Mucosa of gallbladder (tissue), 1 donor: ENCODE measurements at regions not wholly inside any gene's neighbourhood (a gene's known extent, or its start where the extent isn't known, plus 50 kb on each side); places are given as distances from the start of the nearest gene placed in this dataset.

Source experiments
- DNase-seq: peaks from one replicate; pipeline ENCODE4 v3.0.0-alpha.2; 2020; ENCODE audit warnings: low spot score
- donor health status: DM: no; HTN: no; CAD: no.

GRCh38 chr10:10514797-10515196, 502.9 kb upstream of the CELF2 start:
- no peak for DNase-seq

GRCh38 chr10:10515479-10516204, 502.0 kb upstream of the CELF2 start:
- DNase-seq, result no peak

- DNase-seq, result no peak
Measured at GRCh38 chr10:10516346-10517130, 501.1 kb upstream of the CELF2 start.

GRCh38 chr10:10517866-10518265, 499.8 kb upstream of the CELF2 start:
- DNase-seq, result no peak

- no peak for DNase-seq
Measured at GRCh38 chr10:10519674-10520073, 498.0 kb upstream of the CELF2 start.

GRCh38 chr10:10520491-10521385, 496.9 kb upstream of the CELF2 start:
- no peak for DNase-seq

GRCh38 chr10:10526846-10527245, 490.8 kb upstream of the CELF2 start:
- no peak for DNase-seq

GRCh38 chr10:10527861-10528562, 489.7 kb upstream of the CELF2 start:
- DNase-seq, result no peak

- no peak for DNase-seq
Measured at GRCh38 chr10:10528563-10528910, 489.1 kb upstream of the CELF2 start.

GRCh38 chr10:10530313-10530712, 487.4 kb upstream of the CELF2 start:
- peak; percentile 20 for DNase-seq

GRCh38 chr10:10532236-10532635, 485.4 kb upstream of the CELF2 start:
- no peak for DNase-seq

- DNase-seq, result no peak
Measured at GRCh38 chr10:10532826-10533225, 484.8 kb upstream of the CELF2 start.

- no peak for DNase-seq
Measured at GRCh38 chr10:10533437-10533836, 484.2 kb upstream of the CELF2 start.

- no peak for DNase-seq
Measured at GRCh38 chr10:10538326-10538725, 479.3 kb upstream of the CELF2 start.

GRCh38 chr10:10540398-10540797, 477.3 kb upstream of the CELF2 start:
- DNase-seq, result no peak

- DNase-seq, result no peak
Measured at GRCh38 chr10:10542477-10542876, 475.2 kb upstream of the CELF2 start.

- DNase-seq, result no peak
Measured at GRCh38 chr10:10544890-10545289, 472.8 kb upstream of the CELF2 start.

- no peak for DNase-seq
Measured at GRCh38 chr10:10545771-10546170, 471.9 kb upstream of the CELF2 start.

- no peak for DNase-seq
Measured at GRCh38 chr10:10551596-10552301, 465.9 kb upstream of the CELF2 start.

GRCh38 chr10:10552948-10553347, 464.7 kb upstream of the CELF2 start:
- DNase-seq, result no peak
